T-helper 1 cell (primary cell): ENCODE measurements at regions not wholly inside any gene's neighbourhood (a gene's known extent, or its start where the extent isn't known, plus 50 kb on each side); places are given as distances from the start of the nearest gene placed in this dataset.

Experiments used
- DNase-seq, 5 donors: peaks; one replicate each; pipeline ENCODE4 v3.0.0-alpha.2; 2012 to 2020

DNA sequence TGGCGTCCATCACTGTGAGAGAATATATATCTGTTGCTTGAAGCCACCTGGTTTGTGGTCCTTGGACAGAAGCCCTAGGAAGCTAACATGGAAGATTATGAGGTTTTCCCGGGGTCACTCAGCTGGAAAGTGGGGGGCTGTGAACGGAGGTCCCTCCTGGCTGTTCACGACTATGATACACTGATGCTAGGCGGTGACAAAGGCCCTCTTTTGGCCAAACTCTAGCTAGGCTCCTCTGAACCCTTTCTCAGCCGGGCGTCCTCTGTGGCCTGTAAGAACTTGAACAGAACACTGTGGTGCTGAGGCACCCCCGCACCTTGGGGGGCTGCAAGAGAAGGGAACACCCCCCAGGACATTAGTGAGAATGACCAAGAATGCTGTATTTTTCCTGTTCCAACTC lies 164.6 kb downstream of the TFCP2L1 start:
- no peak for DNase-seq

DNA sequence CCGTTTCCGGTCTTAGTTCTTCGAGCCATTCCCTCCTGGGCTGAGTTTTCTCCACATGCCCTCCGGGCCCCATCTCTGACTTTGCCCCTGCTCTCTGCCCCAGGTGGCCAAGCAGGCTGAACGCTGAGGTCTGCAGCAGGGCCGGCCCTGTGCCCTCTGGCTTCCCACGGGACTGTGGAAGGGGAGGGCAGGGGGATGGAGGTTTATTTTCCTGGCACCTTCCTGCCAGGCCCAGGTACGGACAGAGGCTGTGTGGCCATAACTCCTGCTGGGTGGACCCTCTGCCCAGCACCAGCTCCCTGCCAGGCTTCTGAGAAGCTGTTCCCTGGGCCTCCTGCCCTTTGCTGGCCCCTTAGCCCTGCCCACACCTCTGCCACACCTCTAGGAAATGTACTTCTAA lies 164.0 kb downstream of the TFCP2L1 start:
- no peak for DNase-seq

DNA sequence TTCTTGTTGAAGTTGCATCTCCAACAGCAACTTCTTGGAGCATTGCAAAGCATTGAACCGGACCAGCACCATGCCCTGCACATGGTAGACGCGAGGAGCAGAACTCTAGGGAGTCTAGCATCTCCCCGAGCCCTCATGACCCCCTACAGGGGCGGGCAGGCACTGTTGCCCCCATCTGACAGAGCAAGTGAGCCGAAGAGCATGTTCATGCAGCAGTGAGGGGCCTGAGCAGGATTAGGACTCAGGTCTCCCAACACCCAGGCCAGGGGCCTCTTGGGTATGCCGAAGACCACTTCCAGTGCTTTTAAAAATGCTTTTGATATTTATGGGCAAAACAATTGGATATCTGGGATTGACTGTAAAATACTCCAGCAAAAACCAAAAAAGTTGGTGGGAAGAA lies 163.3 kb downstream of the TFCP2L1 start:
- DNase-seq = no peak

DNA sequence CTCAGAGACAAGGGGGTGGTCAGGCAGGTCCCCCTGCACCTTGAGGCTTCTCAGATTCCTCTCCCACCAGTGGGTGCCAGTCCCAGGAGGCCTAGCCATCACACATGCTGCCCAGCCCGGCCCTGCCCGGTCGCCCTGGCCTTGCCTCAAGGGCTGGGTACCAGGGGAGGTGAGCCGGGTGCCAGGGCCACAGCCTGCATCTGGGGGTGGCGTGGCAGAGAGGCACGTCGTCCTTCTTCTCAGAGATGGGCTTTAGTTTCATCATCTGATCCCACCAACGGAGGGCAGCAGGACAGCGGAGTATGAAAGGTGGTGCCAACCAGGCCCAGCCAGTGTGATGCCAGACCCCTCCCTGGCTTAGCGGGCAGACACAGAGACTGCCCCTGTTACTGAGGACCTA lies 161.7 kb downstream of the TFCP2L1 start:
- no peak for DNase-seq

DNA sequence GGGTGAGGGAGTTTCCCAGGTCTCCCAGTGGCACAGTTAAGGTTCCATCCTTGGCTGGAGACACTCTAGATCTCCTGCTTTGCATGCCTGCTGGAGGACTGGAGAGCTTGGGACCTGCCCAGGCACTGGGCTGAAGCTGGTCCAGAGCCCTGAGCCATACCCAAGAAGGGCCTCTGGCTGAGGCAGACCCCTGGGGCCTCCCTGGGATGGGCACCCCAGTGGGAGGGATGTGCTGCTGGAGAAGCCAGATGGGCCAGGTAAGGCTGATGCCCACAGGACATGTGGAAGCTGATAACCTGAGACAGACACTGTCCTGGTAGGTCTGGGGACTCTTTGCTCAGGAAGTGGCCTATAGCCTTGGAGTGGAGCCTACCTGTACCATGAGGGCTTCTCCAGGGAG lies 160.7 kb downstream of the TFCP2L1 start:
- no peak for DNase-seq

DNA sequence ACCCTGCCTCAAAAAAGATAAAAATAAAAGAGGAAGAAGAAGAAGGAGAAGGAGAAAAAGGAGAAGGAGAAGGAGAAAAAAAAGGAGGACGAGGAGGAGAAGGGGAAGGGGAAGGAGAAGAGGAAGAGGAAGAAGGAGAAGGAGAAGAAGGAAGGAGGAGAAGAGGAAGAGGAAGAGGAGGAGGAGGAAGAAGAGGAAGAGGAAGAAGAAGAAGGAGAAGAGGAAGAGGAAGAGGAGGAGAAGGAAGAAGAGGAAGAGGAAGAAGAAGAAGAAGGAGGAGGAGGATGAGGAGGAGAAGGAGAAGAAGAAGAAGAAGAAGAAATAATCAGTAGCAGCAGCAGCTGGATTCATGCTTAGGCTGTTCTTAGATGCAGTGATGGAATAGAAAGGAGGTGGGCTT lies 159.7 kb downstream of the TFCP2L1 start:
- no peak for DNase-seq

DNA sequence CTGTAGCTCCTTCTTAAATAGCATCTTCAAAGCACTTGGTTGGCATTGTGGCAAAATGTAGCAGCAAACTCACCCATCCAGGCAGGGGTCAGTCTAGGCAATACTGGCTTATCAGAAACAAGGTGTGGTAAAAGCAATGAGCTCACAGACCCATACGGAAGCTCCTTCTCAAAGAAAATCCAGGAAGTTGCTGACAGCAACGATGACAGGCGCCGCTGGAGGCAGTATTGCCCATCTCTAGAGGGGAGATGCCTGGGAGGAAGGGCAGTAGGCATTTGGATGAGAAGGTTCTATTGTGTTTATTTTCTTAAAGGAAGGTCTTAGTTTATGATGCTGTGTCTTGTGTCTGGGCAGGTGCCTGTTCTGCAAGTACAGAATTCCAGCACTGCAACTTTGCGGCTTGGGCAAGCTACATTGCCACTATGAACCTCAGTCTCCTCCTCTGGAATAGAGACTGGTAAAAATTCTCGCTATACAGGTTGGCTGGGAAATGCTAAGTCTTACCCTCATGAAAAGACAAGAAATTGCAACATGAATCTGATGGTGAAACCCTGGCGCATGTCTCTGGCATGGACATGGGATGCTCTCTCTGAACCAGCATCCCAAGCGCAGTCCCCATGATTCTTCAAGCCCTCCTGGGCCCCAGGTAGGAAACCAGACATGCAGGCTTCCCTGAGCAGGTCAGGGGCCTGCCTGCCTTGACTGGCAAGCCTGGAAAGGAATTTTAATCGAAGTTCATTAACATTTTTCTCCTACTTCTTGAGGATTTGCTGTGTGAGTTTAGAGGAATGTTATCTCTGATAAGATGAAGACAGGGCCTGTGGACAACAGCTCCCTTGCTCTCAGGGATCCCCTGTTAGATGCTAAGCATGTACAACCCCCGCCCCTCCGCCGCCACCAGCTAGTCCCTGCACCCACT lies 156.0 kb downstream of the TFCP2L1 start:
- DNase-seq = peak in 1 of 5 donors; percentile 17

DNA sequence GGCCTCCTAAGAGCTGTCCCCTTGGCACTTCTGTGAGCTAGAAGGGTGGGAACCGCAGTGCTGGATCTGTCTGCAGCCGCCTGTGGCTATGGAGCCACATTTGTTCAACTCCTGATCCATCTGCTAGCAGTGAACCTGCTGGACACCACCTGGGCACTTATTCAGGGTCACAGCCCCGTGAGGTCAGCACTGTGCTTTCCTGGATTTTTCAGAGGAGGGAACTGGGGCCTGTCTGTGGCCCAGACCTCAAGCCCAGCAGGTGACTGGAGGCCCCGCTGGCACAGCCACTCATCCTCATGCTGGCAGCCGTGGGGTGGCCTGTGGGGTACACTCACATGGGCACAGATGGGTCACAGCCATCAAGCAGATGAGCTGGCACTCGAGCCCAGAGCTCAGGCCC lies 155.3 kb downstream of the TFCP2L1 start:
- DNase-seq = no peak

DNA sequence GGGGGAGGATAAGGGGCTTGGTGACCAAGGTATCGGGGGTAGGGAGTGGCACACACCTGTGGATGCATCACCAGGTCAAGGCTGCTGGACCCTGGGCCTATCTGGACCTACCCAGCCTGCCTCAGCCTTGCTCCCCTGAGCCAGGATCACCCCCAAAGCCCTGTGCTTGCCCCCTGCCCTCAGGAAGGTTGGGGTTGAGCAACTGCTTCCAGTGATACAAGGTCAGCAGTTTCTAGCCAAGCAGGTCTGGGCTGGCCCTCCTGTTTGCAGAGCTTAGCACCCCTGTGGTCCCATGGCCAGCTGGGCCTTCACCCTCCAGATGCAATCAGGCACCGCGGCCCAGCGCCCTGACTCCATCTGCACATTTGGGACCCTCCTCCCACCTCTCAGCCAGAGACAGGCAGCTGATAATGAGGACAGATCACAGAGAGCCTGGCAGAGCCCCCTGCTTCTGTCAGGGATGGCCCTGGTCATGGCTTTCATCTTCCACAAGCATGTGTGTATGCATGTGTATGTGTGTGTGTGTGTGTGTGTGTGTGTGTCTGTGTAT lies 154.6 kb downstream of the TFCP2L1 start:
- no peak for DNase-seq

DNA sequence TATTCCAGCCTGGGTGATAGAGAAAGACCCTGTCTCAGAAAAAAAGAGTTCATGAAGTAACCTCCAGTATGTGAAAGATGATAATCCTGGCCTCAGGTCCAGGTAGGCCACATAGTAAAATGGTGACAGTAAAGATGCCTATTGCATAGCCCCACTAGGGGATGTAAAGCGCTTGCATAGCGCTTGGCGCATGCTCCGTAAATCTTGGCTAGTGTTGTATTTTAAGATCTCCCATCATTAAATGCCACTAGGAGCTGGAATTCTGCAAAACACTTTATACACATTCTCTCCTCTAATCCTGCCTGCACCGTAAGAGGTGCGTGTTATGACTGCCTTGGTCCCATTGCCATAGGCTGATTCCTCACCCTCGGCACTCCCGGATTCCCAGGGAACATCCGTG lies 153.6 kb downstream of the TFCP2L1 start:
- no peak for DNase-seq

DNA sequence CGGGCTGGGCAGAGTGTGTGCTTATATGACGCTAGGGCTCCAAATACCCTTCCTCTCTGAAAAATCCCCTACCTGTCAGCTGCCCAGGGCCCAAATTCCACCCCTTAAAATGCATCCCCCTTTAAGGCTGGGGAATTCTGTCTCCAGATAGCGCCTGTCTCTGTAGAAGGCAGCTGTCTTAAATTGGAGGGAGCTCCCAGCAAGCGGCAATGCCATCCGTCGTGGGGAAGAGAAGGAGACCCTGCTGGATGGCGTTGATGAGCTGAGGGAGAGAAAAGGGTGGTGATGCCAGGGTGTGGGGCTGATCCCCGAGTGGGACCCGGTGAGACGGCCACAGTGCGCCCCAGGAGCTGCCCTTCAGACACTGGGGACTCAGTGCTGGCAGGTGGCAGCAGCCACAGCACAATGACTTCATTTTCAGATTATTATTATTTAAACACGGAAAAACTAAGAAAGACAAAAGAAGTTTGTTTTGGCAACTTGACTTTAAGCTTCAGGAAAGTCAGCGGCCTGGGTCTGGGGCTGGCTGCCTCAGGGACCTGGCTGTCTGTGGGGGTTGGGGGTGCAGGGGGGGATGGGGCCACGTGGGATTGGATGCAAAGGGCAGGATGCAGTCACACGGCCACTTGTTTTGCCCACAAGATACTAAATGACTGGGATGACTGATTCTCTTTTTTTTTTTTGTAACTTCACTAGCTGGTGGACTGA lies 152.8 kb downstream of the TFCP2L1 start:
- no peak for DNase-seq

DNA sequence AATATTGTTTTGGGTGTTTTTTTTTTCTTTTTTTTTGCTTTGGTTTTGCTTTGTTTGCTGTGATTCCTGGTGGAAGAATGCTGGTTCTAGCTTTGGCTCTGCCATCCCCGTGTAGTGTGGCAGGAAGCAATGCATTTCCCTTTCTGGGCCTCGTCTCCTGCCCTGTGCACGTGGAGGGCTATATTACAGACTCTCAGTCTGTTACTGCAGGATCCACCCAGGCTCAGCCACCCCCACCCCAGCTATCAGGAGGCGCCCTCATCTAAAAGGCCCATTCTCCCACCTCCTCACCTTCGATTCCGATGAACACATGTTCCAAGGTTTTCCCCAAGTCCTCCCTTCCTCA lies 152.3 kb downstream of the TFCP2L1 start:
- no peak for DNase-seq

DNA sequence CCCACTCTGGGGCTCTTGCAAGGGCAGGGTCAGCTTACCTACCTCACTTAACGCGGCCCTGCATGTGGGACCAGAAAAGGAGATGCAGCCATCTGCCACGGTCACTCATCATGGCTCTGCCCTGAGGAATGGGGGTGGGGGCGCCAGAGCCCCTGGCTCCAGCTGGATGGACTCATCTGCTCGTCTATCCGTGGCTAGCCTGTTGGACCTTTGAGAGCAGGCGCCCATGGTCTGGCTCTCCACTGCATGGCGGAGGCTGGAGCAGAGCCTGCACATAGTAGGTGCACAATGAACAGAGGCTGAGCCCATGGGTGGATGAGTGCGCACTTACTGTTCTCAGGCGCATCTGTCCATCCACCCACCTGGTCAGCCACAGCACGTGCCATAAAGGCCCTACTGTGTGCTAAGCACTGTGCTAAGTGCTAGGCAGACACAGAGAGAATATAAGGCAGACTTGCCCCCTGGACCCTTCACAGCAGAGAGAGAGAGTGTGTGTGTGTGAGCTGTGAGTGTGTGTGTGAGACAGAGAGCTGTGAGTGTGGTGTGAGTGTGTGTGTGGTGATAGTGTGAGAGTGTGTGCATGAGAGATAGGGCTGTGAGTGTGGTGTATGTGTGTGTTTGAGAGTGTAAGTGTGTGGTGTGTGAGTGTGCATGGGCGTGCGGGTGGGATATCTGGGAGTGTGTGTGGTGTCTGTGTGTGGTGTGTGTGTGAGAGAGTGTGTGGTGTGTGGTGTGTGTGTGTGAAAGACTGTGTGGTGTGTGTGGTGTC lies 151.3 kb downstream of the TFCP2L1 start:
- DNase-seq = no peak

DNA sequence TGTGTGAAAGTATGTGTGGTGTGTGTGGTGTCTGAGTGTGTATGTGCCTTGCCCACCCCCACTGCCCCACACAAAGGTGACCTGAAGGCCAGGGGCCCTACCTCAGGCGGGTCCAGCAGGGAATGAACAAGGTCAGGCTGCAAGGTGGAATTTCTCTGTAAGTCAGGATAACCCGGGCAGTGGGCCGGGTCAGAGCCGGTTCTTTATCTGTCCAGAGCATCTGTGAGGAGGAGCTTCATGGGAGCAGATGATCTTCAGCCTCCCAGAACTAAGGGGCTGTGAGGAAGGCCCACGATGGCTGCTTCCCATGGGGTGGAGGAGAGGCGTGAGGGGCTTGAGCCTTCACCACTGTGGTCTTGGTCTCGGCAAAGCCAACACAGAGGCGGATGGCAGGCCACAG lies 150.3 kb downstream of the TFCP2L1 start:
- DNase-seq = no peak

DNA sequence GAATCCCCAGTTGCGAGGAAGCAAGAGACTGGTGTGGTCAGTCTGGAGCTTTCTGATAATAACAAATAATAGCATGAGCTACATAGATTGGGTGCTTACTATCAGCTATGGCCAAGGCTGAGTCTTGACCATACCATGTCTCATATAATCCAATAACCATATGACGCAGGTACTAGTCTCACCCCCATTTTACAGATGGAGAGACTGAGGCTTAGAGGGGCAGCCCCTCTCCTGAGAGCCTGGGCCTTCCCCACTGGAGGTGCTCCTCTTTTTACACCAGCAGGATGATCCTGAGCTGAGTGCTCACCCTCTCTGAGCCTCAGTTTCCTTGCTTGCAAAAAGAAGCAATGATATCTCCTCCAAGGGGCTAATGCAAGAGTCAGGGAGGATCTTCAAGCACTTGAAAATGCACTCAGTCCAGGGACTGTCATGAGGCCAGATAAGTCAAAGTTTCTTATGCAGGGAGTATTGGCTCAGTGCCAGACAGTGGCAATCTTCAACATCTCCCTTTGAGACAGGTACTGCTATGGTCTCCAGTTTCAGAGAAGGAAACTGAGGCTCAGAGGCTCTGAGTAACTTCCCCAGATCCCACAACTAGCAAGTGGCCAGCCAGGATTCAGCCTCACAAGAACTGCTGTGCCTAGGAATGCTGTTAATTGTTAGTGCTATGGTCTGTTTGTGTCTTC lies 149.7 kb downstream of the TFCP2L1 start:
- no peak for DNase-seq

DNA sequence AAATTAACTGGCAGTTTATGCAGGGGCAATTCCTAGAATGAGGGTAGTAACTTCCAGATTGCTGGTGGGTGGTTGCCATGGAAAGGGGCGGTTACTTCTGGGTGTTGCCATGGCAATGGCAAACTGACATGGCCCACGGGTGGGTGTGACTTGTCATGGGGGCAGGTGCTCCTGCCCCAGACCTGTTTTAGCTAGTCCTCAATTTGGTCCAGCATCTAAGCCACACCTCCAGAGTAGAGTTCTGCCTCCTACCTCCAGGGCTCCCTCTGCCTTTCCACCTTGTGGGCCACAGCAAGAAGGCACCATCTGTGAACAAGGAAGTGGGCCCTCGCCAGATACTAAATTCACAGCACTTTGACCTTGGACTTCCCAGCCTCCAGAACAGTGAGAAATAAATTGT lies 148.7 kb downstream of the TFCP2L1 start:
- no peak for DNase-seq

DNA sequence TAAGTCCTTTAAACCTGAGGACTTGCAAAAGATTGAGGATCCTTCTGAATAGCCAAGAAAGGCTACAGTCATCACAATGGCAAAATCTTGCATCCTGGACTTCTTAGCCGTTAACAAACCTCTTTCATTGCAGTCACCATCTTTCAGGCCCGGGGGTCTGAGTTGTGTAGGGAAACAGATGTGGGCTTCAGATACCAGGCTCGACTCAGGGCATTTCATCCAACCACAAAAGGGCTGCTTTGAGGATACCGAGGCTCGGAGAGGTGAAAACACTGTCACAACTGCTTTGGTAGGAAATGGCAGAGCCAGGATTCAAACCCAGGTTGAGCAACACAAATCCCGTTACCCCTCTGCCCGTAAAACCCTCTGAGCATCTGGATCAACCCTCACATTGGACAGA lies 147.4 kb downstream of the TFCP2L1 start:
- no peak for DNase-seq

DNA sequence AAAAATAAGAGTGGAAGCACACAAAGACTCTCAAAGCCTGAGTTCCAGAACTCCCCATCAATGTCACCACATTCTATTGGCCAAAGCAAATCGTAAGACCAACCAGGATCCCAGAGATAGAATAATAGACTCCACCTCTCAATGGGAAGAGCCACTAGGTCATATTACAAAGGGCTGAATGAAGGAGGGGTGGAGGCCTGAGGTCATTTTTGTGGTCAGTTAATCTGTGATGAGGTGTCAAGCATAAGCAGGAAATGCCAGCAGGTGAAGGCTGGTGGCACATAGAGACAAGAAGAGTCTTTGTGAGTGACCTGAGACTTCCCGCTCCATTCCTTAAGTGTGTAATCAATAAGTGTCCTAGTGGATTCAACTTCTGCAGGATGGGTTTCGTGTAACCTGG lies 144.3 kb downstream of the TFCP2L1 start:
- DNase-seq = no peak

DNA sequence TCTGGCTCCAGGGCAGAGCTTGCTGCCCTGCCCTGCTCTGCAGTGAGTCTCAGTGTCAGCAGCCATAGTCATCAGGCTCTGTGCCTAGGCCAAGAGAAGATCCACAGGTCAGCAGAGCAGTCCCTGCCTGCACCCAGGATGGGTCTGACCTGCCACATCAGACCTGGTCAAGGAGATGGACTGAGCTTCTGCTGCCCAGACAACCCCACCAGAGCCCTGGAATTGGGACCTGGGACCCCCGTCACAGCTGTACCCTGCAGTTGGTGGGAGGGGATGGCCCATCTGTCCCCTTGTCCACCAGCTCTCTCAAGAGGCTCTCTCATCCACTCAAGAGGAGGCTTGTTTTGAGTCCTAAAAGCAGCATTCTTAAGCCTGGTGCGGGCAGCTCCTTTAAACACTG lies 142.6 kb downstream of the TFCP2L1 start:
- no peak for DNase-seq

DNA sequence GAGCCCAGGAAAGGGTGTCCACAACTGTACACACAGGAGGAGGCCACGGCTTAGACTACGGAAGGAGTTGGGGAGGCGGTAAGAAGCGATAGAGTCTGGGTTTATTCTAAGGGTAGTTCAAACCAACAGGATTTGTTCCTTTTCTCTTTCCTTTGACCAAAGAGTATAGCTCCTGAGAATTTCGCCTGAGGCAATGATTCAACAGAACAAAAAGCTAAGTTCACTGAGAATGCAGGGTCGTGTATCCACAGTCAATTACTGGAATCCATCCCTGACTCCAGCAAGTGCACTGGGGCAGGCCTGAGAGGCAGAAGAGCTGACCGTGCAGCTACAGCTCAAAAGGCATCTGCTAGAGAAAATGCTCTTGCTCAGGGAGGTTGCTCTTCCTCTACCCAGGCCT lies 140.9 kb downstream of the TFCP2L1 start:
- no peak for DNase-seq

DNA sequence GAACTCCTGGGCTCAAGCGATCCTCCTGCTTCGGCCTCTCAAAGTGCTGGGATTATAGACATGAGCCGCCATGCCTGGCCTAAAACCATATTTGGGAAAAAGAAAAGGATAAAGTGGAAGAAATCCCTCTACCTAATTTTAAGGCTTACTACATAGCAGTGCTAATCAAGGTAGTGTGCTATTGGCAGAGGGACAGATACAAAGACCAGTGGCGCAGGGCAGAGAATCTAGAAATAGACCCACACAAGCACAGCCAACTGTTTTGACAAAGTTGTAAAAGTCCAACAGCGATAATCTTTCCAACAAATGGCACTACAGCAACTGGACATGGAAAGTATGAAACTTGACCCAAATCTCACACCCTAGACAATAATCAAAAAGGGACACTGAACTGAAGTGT lies 138.4 kb downstream of the TFCP2L1 start:
- no peak for DNase-seq

DNA sequence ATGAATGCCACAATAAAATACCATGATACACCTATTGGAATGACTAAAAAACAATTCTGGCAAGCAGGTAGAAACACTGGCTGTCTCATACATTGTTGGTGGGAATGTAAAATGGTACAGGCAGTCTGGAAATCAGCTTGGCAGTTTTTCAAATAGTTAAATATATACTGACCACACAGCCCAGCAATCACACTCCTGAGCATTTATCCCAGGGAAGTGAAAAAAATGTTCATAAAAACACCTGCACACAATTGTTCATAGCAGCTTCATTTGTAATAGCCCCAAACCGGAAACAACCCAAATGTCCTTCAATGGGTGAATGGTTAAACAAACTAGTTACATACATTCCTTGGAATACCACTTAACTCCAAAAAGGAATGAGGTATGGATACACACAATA lies 137.2 kb downstream of the TFCP2L1 start:
- no peak for DNase-seq

DNA sequence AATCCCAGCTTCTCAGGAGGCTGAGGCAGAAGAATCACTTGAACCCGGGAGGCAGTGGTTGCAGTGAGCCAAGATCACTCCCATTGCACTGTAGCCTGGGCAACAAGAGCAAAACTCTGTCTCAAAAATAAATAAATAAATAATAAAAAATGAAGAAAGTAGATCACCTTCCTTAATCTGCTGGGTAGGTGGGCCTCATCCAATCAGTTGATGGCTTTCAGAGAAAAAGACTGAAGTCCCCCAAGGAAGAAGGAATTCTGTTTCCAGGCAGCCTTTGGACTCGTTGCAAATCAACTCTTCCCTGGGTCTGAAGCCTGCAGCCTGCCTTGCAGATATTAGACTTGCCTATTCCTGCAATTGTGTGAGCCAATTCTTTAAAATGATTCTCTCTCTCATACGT lies 136.5 kb downstream of the TFCP2L1 start:
- DNase-seq = no peak
